ENCODE measurements at regions not wholly inside any gene's neighbourhood (a gene's known extent, or its start where the extent isn't known, plus 50 kb on each side); places are given as distances from the start of the nearest gene placed in this dataset.

DNA sequence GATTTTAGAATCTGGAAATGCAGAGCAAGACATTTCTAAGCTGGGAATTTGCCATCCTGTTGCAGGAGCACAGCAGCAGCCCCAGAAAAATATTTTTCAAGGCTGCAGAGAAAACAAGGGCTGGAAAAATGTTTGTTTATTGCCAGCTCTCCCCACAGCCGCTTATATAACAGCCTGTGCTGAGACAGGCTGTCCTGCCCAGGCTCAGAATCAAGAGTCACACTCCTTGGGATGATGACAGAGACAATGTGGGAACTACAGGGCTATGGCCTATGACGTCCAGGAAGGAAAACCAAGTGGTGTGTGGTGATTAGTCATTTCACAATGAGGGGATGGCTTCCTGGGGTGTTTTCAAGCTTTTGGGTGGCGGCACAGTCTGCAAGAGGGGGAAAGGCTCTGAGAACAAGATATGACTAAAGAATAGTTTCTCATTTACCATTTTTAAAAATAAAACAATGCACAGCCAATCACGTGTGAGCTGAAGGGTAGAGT, 136.3 kb upstream of the SERP2 start:
- TF ChIP-seq, protein P1, sequence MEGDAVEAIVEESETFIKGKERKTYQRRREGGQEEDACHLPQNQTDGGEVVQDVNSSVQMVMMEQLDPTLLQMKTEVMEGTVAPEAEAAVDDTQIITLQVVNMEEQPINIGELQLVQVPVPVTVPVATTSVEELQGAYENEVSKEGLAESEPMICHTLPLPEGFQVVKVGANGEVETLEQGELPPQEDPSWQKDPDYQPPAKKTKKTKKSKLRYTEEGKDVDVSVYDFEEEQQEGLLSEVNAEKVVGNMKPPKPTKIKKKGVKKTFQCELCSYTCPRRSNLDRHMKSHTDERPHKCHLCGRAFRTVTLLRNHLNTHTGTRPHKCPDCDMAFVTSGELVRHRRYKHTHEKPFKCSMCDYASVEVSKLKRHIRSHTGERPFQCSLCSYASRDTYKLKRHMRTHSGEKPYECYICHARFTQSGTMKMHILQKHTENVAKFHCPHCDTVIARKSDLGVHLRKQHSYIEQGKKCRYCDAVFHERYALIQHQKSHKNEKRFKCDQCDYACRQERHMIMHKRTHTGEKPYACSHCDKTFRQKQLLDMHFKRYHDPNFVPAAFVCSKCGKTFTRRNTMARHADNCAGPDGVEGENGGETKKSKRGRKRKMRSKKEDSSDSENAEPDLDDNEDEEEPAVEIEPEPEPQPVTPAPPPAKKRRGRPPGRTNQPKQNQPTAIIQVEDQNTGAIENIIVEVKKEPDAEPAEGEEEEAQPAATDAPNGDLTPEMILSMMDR (conservative IDR thresholded peaks at IDR 0.05; ENCODE audit: low read length), result no peak
- TF ChIP-seq EZH2phosphoT487 (IDR thresholded peaks at IDR 0.05; ENCODE audit: borderline replicate concordance), result no peak
